ENCODE measurements at regions not wholly inside any gene's neighbourhood (a gene's known extent, or its start where the extent isn't known, plus 50 kb on each side); places are given as distances from the start of the nearest gene placed in this dataset.

GRCh38 chr2:123359636-123360035 is 665.5 kb upstream of the CNTNAP5 start:
- H3K4me3 ChIP-seq (replicated peaks in 1 of 4; ENCODE audit: control extremely low read depth in 1 of 4, insufficient read depth in 1 of 4, low read depth in 3 of 4, low read length in 4 of 4), result no peak overlapping the region
- H3K4me2 ChIP-seq (ENCODE audit: extremely low read depth, insufficient read depth, low read length), result no peak overlapping the region
- no peaks in the 10 kb centered on the region for H3K27me3 ChIP-seq (ENCODE audit: control insufficient read depth, insufficient read depth, low read length)
- H3K4me1 ChIP-seq (ENCODE audit: control insufficient read depth, extremely low read depth, insufficient read depth, low read length), result no peaks in the 10 kb centered on the region
- H3K36me3 ChIP-seq (ENCODE audit: control insufficient read depth, insufficient read depth, low read length), result no peaks in the 10 kb centered on the region
- no peak overlapping the region for H3K27ac ChIP-seq (ENCODE audit: insufficient read depth, low read length)
- no peak overlapping the region for H3K9ac ChIP-seq (ENCODE audit: insufficient read depth, low read length)
- H3K9me3 ChIP-seq (ENCODE audit: control insufficient read depth, insufficient read depth, low read depth, low read length), result no peaks in the 10 kb centered on the region
- no peaks in the 10 kb centered on the region for H3K79me2 ChIP-seq (ENCODE audit: control insufficient read depth, insufficient read depth, low read length)
- no peak for TF ChIP-seq CTCF (conservative IDR thresholded peaks at IDR 0.05 in 1 of 2, IDR thresholded peaks at IDR 0.05 in 1 of 2; ENCODE audit: low read depth in 1 of 2, low read length in 2 of 2)
- TF ChIP-seq EZH2 (IDR thresholded peaks at IDR 0.05; ENCODE audit: low read length, missing control alignments), result no peak
- no peaks in the 10 kb centered on the region for H4K20me1 ChIP-seq (ENCODE audit: control insufficient read depth, extremely low read depth, insufficient read depth, low read length)
- no peak for DNase-seq (ENCODE audit: low read depth in 2 of 2)
- H2AFZ ChIP-seq (ENCODE audit: low read length), result no peak overlapping the region

- TF ChIP-seq EZH2 (IDR thresholded peaks at IDR 0.05; ENCODE audit: low read length, missing control alignments), result no peak
- TF ChIP-seq CTCF (conservative IDR thresholded peaks at IDR 0.05 in 1 of 2, IDR thresholded peaks at IDR 0.05 in 1 of 2; ENCODE audit: low read depth in 1 of 2, low read length in 2 of 2), result no peak
- no peaks in the 10 kb centered on the region for H3K79me2 ChIP-seq (ENCODE audit: control insufficient read depth, insufficient read depth, low read length)
- H2AFZ ChIP-seq (ENCODE audit: low read length), result no peak overlapping the region
- H3K4me2 ChIP-seq (ENCODE audit: extremely low read depth, insufficient read depth, low read length), result no peak overlapping the region
- no peaks in the 10 kb centered on the region for H4K20me1 ChIP-seq (ENCODE audit: control insufficient read depth, extremely low read depth, insufficient read depth, low read length)
- no peak overlapping the region for H3K9ac ChIP-seq (ENCODE audit: insufficient read depth, low read length)
- no peak for DNase-seq (ENCODE audit: low read depth in 2 of 2)
- H3K36me3 ChIP-seq (ENCODE audit: control insufficient read depth, insufficient read depth, low read length), result no peaks in the 10 kb centered on the region
- no peaks in the 10 kb centered on the region for H3K4me1 ChIP-seq (ENCODE audit: control insufficient read depth, extremely low read depth, insufficient read depth, low read length)
- no peak overlapping the region for H3K27ac ChIP-seq (ENCODE audit: insufficient read depth, low read length)
- no peaks in the 10 kb centered on the region for H3K9me3 ChIP-seq (ENCODE audit: control insufficient read depth, insufficient read depth, low read depth, low read length)
- no peak overlapping the region for H3K4me3 ChIP-seq (replicated peaks in 1 of 4; ENCODE audit: control extremely low read depth in 1 of 4, insufficient read depth in 1 of 4, low read depth in 3 of 4, low read length in 4 of 4)
- H3K27me3 ChIP-seq (ENCODE audit: control insufficient read depth, insufficient read depth, low read length), result no peaks in the 10 kb centered on the region
These were observed 662.2 kb upstream of the CNTNAP5 start for GRCh38 chr2:123362671-123363440.

- Histone ChIP-seq H4K20me1 (ENCODE audit: control insufficient read depth, extremely low read depth, insufficient read depth, low read length) (no peaks in the 10 kb centered on the region), H3K9ac (ENCODE audit: insufficient read depth, low read length) (no peak overlapping the region), H3K79me2 (ENCODE audit: control insufficient read depth, insufficient read depth, low read length) (no peaks in the 10 kb centered on the region), H3K9me3 (ENCODE audit: control insufficient read depth, insufficient read depth, low read depth, low read length) (no peaks in the 10 kb centered on the region), H3K4me1 (ENCODE audit: control insufficient read depth, extremely low read depth, insufficient read depth, low read length) (no peaks in the 10 kb centered on the region), H3K4me3 (replicated peaks in 1 of 4; ENCODE audit: control extremely low read depth in 1 of 4, insufficient read depth in 1 of 4, low read depth in 3 of 4, low read length in 4 of 4) (no peak overlapping the region), H3K27ac (ENCODE audit: insufficient read depth, low read length) (no peak overlapping the region), H2AFZ (ENCODE audit: low read length) (no peak overlapping the region), H3K27me3 (ENCODE audit: control insufficient read depth, insufficient read depth, low read length) (no peaks in the 10 kb centered on the region), H3K4me2 (ENCODE audit: extremely low read depth, insufficient read depth, low read length) (no peak overlapping the region), H3K36me3 (ENCODE audit: control insufficient read depth, insufficient read depth, low read length) (no peaks in the 10 kb centered on the region)
- no peak for DNase-seq (ENCODE audit: low read depth in 2 of 2)
- no peak for TF ChIP-seq CTCF (conservative IDR thresholded peaks at IDR 0.05 in 1 of 2, IDR thresholded peaks at IDR 0.05 in 1 of 2; ENCODE audit: low read depth in 1 of 2, low read length in 2 of 2)
- no peak for TF ChIP-seq EZH2 (IDR thresholded peaks at IDR 0.05; ENCODE audit: low read length, missing control alignments)
These were observed 661.3 kb upstream of the CNTNAP5 start for GRCh38 chr2:123363826-123364225.
